HFF-Myc (cell line): ENCODE measurements at regions not wholly inside any gene's neighbourhood (a gene's known extent, or its start where the extent isn't known, plus 50 kb on each side); places are given as distances from the start of the nearest gene placed in this dataset.

ENCODE experiments used
- DNase-seq: peaks from one replicate; pipeline ENCODE4 v3.0.0-alpha.2; 2011; ENCODE audit warnings: low read depth; ENCODE audit errors: extremely low read depth
- H3K4me3 ChIP-seq: replicated peaks from 2 replicates; pipeline ENCODE4 v1.5.1; 2011; ENCODE audit warnings: low read depth, mild to moderate bottlenecking, control low read depth, low read length
- CTCF ChIP-seq: IDR thresholded peaks from 2 replicates; pipeline ENCODE4 v1.5.1; 2012; ENCODE audit warnings: mild to moderate bottlenecking, low read depth, low read length, control low read depth; ENCODE audit errors: missing control alignments

DNA sequence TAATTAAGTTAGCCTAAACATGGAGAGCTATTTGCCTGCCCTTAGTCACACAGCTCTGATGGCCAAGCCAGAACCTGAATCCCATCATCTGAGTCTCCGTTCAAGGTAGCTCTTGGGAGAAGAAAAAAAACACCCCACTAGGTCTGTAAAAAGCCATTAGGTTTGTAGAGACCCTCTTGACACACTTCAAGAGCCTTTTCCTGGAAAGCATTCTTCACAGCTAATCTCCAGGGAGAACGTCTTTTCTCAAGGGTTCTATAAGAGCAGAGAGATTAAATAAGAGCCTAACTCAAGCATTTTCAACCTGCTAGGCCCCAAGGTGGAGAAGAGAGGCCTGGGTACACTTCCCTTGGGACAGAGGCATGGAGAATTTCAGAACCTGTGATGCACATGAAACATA, 61.6 kb upstream of the NAV2 start:
- TF ChIP-seq CTCF, result no peak
- no peak overlapping the region for H3K4me3 ChIP-seq
- no peak for DNase-seq

DNA sequence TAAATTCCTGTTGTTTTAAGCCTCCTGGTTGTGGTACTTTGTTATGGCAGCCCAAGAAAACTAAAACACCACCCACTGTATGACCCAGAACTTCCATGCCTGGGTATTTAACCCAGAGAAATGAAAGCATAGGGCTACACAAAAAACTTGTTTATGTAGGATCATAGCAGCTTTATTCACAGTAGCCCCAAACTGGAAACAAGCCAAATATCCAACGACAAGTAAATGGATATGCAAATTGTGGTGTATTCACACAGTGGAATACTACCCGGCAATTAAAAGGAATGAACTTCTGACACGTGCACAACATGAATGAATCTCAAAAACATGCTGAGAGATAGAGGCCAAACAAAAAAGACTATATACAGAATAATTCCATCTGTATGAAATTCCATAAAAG, 62.2 kb upstream of the NAV2 start:
- no peak for TF ChIP-seq CTCF
- H3K4me3 ChIP-seq, result no peak overlapping the region
- no peak for DNase-seq

DNA sequence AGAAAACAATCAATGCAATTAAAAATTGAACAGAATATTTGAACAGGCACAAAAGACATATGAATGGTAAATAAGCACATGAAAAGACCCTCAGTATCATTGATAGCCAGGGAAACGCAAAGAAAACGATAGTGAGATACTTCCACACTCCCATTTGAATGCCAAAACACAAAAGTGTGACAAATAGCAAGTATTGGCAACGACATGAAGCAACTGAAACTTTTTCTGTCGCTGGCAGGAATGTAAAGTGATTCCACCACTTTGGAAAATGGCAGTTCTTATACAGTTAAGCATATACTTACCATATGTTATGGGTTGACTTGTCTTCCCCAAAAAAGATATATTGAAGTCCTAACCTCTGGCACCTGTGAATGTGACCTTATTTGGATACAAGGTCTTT, 62.9 kb upstream of the NAV2 start:
- no peak for DNase-seq
- H3K4me3 ChIP-seq, result no peak overlapping the region
- no peak for TF ChIP-seq CTCF

GRCh38 chr11:19648321-19648720, 64.3 kb upstream of the NAV2 start:
- DNase-seq, result no peak
- no peak overlapping the region for H3K4me3 ChIP-seq
- no peak for TF ChIP-seq CTCF

- TF ChIP-seq CTCF, result no peak
- no peak overlapping the region for H3K4me3 ChIP-seq
- no peak for DNase-seq
Observed at GRCh38 chr11:19647816-19648215, 64.8 kb upstream of the NAV2 start.

DNA sequence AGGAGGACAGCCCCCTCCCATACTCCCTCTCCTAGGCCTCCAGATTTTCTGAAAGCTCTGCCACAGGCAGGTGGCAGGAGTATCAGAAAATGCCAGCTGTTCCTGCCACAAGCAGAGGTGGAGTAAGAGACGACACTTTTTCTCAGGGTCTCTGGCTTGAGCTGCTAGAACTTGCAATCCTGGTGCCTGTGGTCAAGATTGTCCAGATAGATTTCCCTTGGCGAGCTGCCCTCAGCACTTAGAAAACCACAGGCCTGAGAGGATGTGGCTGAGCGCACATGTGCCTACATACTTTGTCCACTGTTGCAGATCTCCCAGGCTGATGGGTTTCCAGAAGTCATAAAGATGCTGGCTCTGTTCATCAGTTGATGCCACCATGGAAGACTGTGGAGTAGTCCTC, 65.7 kb upstream of the NAV2 start:
- DNase-seq, result peak; percentile 91
- H3K4me3 ChIP-seq, result no peak overlapping the region
- no peak for TF ChIP-seq CTCF

DNA sequence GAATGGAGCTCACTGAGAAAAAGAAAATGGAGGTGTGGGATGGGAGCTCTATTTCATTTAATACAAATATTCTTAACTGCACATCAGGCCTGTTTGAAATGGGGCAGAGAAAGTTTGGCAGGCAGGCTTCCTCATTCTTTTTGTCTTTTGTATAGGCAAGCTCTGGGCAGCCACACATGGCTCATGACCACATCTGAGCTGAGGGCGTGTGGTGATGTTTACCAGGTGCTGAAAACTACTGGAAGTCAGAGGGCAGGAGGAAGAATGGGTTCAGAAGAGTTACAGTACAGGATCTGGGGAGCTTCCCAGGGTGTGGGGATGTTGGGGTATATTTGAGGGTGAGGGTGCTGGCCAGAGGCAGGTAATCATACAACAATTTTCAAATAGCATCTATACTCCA, 66.3 kb upstream of the NAV2 start:
- DNase-seq, result no peak
- TF ChIP-seq CTCF, result no peak
- no peak overlapping the region for H3K4me3 ChIP-seq
